ENCODE measurements at regions not wholly inside any gene's neighbourhood (a gene's known extent, or its start where the extent isn't known, plus 50 kb on each side); places are given as distances from the start of the nearest gene placed in this dataset.

GRCh38 chr20:37456948-37457347, 64.1 kb upstream of the NNAT start:
- Mint-ChIP-seq H3K9me3 (peaks cover 48% of the 10 kb centered on the region), H3K4me3 (no peak overlapping the region)

DNA sequence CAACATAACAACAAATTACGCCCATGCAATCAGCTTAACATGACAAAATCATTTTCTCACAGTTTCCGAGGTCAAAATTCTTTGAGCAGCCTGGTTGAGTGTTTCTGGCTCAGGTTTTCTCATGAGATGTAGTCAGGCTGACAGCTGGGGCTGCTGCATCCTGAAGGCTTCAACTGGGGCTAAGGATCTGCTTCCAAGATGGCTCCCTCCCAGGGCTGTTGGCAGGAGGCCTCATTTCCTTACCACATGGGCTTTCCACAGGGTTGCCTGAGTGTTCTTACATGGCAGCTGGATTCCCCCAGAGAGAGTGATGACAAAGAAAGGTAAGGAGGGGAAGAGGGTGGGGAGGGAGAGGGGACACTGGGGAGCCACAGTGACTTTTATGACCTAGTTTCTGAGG, 63.1 kb upstream of the NNAT start:
- POLR2A ChIA-PET, result no interaction called here
- DNase-seq (ENCODE audit: low spot score), result no peak
- no peak for TF ChIP-seq NR3C1 (CRISPR knock-in tag; conservative IDR thresholded peaks at IDR 0.05; ENCODE audit: low read depth)
- TF ChIP-seq HMGXB4 (CRISPR knock-in tag; IDR thresholded peaks at IDR 0.05), result no peak
- TF ChIP-seq MAX (CRISPR knock-in tag; IDR thresholded peaks at IDR 0.05), result no peak
- TF ChIP-seq ATF1 (CRISPR knock-in tag; IDR thresholded peaks at IDR 0.05), result no peak
- TF ChIP-seq, protein P1, sequence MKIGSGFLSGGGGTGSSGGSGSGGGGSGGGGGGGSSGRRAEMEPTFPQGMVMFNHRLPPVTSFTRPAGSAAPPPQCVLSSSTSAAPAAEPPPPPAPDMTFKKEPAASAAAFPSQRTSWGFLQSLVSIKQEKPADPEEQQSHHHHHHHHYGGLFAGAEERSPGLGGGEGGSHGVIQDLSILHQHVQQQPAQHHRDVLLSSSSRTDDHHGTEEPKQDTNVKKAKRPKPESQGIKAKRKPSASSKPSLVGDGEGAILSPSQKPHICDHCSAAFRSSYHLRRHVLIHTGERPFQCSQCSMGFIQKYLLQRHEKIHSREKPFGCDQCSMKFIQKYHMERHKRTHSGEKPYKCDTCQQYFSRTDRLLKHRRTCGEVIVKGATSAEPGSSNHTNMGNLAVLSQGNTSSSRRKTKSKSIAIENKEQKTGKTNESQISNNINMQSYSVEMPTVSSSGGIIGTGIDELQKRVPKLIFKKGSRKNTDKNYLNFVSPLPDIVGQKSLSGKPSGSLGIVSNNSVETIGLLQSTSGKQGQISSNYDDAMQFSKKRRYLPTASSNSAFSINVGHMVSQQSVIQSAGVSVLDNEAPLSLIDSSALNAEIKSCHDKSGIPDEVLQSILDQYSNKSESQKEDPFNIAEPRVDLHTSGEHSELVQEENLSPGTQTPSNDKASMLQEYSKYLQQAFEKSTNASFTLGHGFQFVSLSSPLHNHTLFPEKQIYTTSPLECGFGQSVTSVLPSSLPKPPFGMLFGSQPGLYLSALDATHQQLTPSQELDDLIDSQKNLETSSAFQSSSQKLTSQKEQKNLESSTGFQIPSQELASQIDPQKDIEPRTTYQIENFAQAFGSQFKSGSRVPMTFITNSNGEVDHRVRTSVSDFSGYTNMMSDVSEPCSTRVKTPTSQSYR (CRISPR knock-in tag; IDR thresholded peaks at IDR 0.05), result no peak
- no peak for TF ChIP-seq ERG (CRISPR knock-in tag; IDR thresholded peaks at IDR 0.05)

More at GRCh38 chr20:37456948-37457347, 64.1 kb upstream of the NNAT start:
- H3K27me3 Mint-ChIP-seq (ENCODE audit: low read depth), result peaks cover 21% of the 10 kb centered on the region
- ATAC-seq (no peak), DNase-seq (ENCODE audit: low spot score) (no peak)
- peaks cover 12% of the 10 kb centered on the region for H3K36me3 Mint-ChIP-seq
- H3K4me1 Mint-ChIP-seq, result no peaks in the 10 kb centered on the region
- ChIA-PET CTCF (no interaction called here), POLR2A (no interaction called here)
- TF ChIP-seq NR1H2 (CRISPR knock-in tag; IDR thresholded peaks at IDR 0.05), result no peak
- TF ChIP-seq NFE2L1 (CRISPR knock-in tag; IDR thresholded peaks at IDR 0.05), result no peak
- no peak for TF ChIP-seq USF2 (CRISPR knock-in tag; IDR thresholded peaks at IDR 0.05)
- TF ChIP-seq HMGXB4 (CRISPR knock-in tag; IDR thresholded peaks at IDR 0.05), result no peak
- TF ChIP-seq RELA (CRISPR knock-in tag; IDR thresholded peaks at IDR 0.05; ENCODE audit: borderline replicate concordance), result no peak
- TF ChIP-seq ZNF671 (CRISPR knock-in tag; IDR thresholded peaks at IDR 0.05), result no peak
- TF ChIP-seq ZNF138 (CRISPR knock-in tag; conservative IDR thresholded peaks at IDR 0.05), result no peak
- TF ChIP-seq ERG (CRISPR knock-in tag; IDR thresholded peaks at IDR 0.05), result no peak
- no peak for TF ChIP-seq PRDM15 (CRISPR knock-in tag; IDR thresholded peaks at IDR 0.05)
- TF ChIP-seq TEAD1 (CRISPR knock-in tag; IDR thresholded peaks at IDR 0.05), result no peak
- no peak for TF ChIP-seq IRF2 (CRISPR knock-in tag; IDR thresholded peaks at IDR 0.05; ENCODE audit: borderline replicate concordance, low read depth)
- no peak overlapping the region for H3K27ac Mint-ChIP-seq

More for the DNA sequence above, 63.1 kb upstream of the NNAT start:
- H3K27ac Mint-ChIP-seq, result no peak overlapping the region
- no peak for ATAC-seq
- H3K36me3 Mint-ChIP-seq, result peaks cover 12% of the 10 kb centered on the region
- peaks cover 17% of the 10 kb centered on the region for H3K27me3 Mint-ChIP-seq (ENCODE audit: low read depth)
- H3K9me3 Mint-ChIP-seq, result peaks cover 48% of the 10 kb centered on the region
- no peaks in the 10 kb centered on the region for H3K4me1 Mint-ChIP-seq
- CTCF ChIA-PET, result no interaction called here
- H3K4me3 Mint-ChIP-seq, result no peak overlapping the region
